GM12892 (cell line): ENCODE measurements at regions not wholly inside any gene's neighbourhood (a gene's known extent, or its start where the extent isn't known, plus 50 kb on each side); places are given as distances from the start of the nearest gene placed in this dataset.

Experiments used
- POLR2A ChIP-seq: IDR thresholded peaks from 2 replicates; pipeline ENCODE4 v1.6.1; 2011; ENCODE audit warnings: low read depth, low read length, control low read depth
- TAF1 ChIP-seq: IDR thresholded peaks from 2 replicates; pipeline ENCODE4 v1.6.1; 2011; ENCODE audit warnings: low read depth, mild to moderate bottlenecking, control low read depth, low read length, borderline replicate concordance

DNA sequence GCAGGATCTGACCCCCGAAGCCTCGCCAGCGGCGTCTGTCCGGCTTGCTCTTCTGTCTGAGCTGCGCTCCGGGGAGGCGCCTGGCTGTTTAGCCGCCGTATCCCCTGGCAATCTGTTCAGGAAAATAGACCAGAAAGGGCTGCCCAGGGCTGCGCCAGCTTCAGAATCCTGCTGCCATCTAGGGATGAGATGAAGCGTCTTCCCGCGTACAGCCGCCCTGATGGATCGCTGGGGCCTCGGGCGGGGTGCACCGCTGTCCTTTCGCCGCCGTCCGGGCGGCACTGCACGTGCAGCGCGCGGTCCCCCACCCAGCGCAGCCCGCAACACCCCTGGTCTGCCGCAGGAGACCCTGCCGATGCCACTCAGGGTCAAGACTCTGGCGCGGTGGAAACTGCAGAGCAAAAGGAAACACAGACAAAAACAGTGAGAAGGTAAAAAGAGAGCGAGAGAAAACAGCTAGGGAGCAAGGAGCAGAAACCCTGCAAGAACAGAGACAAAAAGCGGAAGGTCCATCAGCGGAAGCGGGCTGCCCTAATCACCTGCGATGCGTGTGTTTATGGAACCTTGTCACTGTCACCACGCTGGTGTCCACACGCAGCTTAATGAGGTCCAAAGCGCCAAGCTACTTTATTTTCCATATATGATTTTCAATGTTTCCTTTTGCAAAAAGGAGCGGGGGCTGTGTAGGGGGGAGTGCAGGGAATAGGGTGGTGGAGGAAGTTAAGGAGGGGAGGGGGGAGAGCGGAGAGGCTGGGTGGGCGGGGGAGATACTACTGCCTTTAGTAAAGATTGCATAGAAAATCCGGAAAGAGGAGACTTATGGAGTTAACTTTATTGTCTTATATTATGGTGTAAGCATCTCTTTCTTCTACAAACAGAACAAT, 2113.3 kb upstream of the PIK3C3 start:
- TF ChIP-seq POLR2A (no peak), TAF1 (no peak)
